Glutamatergic neuron (in vitro differentiated cells): ENCODE measurements at regions not wholly inside any gene's neighbourhood (a gene's known extent, or its start where the extent isn't known, plus 50 kb on each side); places are given as distances from the start of the nearest gene placed in this dataset.
A peak's percentile ranks its signal among the peaks of the same experiment; 100 is the strongest.

Source experiments
- DNase-seq: peaks from one replicate; pipeline ENCODE4 v3.0.0; 2022
- H3K27ac Mint-ChIP-seq: one replicate; pipeline ENCODE4 v1.8.0; 2020; ENCODE audit warnings: mild to moderate bottlenecking, mixed read lengths, inconsistent platforms; ENCODE audit not compliant: unreplicated experiment
- H3K27me3 Mint-ChIP-seq: one replicate; pipeline ENCODE4 v1.8.0; 2020; ENCODE audit warnings: mild to moderate bottlenecking, moderate library complexity, mixed read lengths, inconsistent platforms; ENCODE audit not compliant: unreplicated experiment
- H3K36me3 Mint-ChIP-seq: one replicate; pipeline ENCODE4 v1.8.0; 2020; ENCODE audit warnings: mild to moderate bottlenecking, mixed read lengths, inconsistent platforms; ENCODE audit not compliant: unreplicated experiment
- H3K4me1 Mint-ChIP-seq: one replicate; pipeline ENCODE4 v1.8.0; 2020; ENCODE audit warnings: mild to moderate bottlenecking, low read depth, mixed read lengths, inconsistent platforms; ENCODE audit not compliant: unreplicated experiment
- H3K4me3 Mint-ChIP-seq: one replicate; pipeline ENCODE4 v1.8.0; 2020; ENCODE audit warnings: mild to moderate bottlenecking, mixed read lengths, inconsistent platforms; ENCODE audit not compliant: unreplicated experiment
- H3K9me3 Mint-ChIP-seq: one replicate; pipeline ENCODE4 v1.8.0; 2020; ENCODE audit warnings: mild to moderate bottlenecking, moderate library complexity, mixed read lengths, inconsistent platforms; ENCODE audit not compliant: unreplicated experiment
- TF ChIP-seq, protein P1 (sequence below): fragments of 200-600 bp; sonication (generic); IDR thresholded peaks from one replicate; pipeline ENCODE4 v1.5.0; 2021; ENCODE audit not compliant: partially characterized antibody, unreplicated experiment

DNA sequence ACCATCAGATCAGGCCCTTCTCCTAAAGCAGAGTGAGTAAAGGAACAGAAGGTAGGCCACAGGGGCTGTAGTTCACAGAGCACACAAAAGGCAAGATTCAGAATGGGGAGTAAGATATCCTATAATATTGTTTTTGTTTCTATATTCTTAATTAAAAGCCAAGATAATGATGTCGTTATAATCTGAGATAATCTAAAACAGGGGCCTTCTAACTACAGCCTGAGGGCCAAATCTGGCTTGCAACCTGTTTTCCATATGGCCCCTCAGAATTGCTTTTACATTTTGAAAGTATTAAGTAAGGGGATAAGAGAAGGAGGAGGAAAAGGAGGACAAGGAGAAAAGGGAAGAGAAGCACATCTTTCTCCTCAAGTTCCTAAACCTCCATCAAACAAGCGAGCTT, 435.8 kb downstream of the CSNK1G3 start:
- Mint-ChIP-seq H3K4me1 (peaks cover 3% of the 10 kb centered on the region), H3K4me3 (no peak overlapping the region), H3K36me3 (peaks cover 2% of the 10 kb centered on the region), H3K9me3 (no peaks in the 10 kb centered on the region), H3K27ac (no peak overlapping the region), H3K27me3 (no peaks in the 10 kb centered on the region)
- TF ChIP-seq, protein P1, sequence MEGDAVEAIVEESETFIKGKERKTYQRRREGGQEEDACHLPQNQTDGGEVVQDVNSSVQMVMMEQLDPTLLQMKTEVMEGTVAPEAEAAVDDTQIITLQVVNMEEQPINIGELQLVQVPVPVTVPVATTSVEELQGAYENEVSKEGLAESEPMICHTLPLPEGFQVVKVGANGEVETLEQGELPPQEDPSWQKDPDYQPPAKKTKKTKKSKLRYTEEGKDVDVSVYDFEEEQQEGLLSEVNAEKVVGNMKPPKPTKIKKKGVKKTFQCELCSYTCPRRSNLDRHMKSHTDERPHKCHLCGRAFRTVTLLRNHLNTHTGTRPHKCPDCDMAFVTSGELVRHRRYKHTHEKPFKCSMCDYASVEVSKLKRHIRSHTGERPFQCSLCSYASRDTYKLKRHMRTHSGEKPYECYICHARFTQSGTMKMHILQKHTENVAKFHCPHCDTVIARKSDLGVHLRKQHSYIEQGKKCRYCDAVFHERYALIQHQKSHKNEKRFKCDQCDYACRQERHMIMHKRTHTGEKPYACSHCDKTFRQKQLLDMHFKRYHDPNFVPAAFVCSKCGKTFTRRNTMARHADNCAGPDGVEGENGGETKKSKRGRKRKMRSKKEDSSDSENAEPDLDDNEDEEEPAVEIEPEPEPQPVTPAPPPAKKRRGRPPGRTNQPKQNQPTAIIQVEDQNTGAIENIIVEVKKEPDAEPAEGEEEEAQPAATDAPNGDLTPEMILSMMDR = no peak
- no peak for DNase-seq

DNA sequence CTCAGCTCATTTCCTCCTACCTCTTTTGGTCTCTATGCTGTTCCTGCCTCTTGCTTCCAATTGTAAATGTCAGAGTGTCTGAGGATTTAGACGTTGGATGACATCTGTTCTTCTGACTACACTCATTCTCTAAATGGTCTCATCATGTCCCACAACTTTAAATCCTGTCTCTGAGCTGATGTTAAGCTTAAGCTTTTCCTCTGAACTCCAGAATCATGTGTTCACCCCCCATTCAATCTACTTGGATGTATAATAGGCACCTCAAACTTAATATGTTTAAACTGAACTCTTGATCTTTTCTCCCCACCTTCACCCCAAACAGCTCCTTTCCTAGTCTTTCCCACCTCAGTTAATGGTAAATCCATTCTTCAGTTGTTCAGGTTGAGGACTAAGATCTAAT, 433.6 kb downstream of the CSNK1G3 start:
- Mint-ChIP-seq H3K27ac (no peak overlapping the region), H3K4me1 (peaks cover 3% of the 10 kb centered on the region), H3K9me3 (peaks cover 2% of the 10 kb centered on the region), H3K4me3 (no peak overlapping the region), H3K27me3 (no peaks in the 10 kb centered on the region), H3K36me3 (peaks cover 6% of the 10 kb centered on the region)
- TF ChIP-seq, protein P1 = no peak
- no peak for DNase-seq

DNA sequence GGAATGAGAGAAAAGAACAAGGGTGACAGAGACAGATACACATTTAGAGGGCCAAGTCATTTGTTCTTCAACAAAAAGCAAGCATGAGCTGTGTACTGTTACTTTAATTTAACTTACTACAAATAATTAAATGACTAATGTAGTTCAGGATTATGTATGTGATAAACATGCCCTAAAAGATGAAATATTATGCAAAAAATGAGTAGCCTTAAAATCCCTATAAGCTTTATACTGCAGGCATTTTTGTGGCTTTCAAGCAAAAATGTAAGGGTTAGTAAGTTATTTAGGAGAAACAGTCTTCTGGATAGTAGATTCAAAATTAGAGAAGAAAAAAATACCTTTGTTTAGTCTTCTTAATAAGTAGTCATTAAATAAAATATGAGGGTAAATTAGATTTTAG, 431.2 kb downstream of the CSNK1G3 start:
- Mint-ChIP-seq H3K36me3 (peaks cover 8% of the 10 kb centered on the region), H3K4me1 (no peaks in the 10 kb centered on the region), H3K9me3 (peaks cover 2% of the 10 kb centered on the region), H3K27ac (no peak overlapping the region), H3K4me3 (no peak overlapping the region), H3K27me3 (peaks cover 2% of the 10 kb centered on the region)
- no peak for DNase-seq
- TF ChIP-seq, protein P1 = no peak

DNA sequence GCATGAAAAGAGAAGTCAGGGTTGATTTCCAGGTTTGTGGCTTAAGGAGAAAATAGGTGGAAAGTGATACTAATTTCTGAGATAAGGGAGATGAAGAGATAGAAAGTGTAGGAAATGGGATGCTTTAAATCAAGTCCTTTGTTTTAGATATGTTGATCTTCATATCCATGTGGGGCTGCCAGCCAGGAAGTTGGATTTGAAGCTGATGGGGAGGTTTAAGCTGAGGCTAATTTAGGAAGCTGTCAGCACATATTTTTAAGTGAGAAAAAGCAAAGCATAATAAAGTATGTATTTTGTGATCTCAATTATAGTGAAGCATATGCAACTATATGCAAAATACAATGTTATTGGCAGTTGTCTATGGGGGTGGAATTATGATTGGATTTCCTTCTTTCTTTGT, 428.4 kb downstream of the CSNK1G3 start:
- Mint-ChIP-seq H3K4me3 (no peak overlapping the region), H3K36me3 (peaks cover 23% of the 10 kb centered on the region), H3K9me3 (peaks cover 16% of the 10 kb centered on the region), H3K27ac (no peak overlapping the region), H3K27me3 (peaks cover 4% of the 10 kb centered on the region), H3K4me1 (peaks cover 2% of the 10 kb centered on the region)
- TF ChIP-seq, protein P1 = no peak
- DNase-seq = no peak

DNA sequence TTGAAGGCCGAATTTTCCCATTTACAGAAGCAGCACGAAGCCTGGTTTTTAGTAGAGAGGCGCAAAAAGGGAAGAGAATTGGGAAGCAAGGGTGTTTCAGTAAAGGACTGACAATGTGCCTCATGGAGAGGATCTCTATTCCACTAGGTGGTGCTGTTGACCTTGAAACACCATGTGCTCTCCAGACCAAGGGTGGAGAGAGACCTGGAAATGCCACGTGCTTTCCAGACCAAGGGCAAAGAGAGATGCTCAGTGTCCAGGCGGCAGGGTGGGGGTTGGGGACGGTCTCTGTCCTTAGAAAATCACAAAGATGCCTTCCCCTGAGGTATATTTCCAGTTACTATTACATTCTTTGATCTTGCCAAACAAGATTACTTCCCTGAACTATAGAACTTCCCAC, 425.3 kb downstream of the CSNK1G3 start:
- Mint-ChIP-seq H3K36me3 (peaks cover 17% of the 10 kb centered on the region), H3K4me3 (no peak overlapping the region), H3K9me3 (peaks cover 16% of the 10 kb centered on the region), H3K4me1 (peaks cover 2% of the 10 kb centered on the region), H3K27ac (no peak overlapping the region), H3K27me3 (peaks cover 4% of the 10 kb centered on the region)
- TF ChIP-seq, protein P1 = peak; percentile 58
- peak; percentile 46 for DNase-seq
